DND-41 (cell line): ENCODE measurements at regions not wholly inside any gene's neighbourhood (a gene's known extent, or its start where the extent isn't known, plus 50 kb on each side); places are given as distances from the start of the nearest gene placed in this dataset.

Experiments
- ATAC-seq: fragments of 200-7000 bp; cut with Tn5 transposase; 3 replicates; pipeline ENCODE4 v1.9.1; 2021; ENCODE audit warnings: low read depth; ENCODE audit not compliant: insufficient read depth
- DNase-seq: peaks from one replicate; pipeline ENCODE4 v3.0.0-alpha.2; 2020
- H2AFZ ChIP-seq: 2 replicates; pipeline ENCODE4 v1.6.0; 2012; ENCODE audit warnings: low read depth, low read length
- H3K27ac ChIP-seq: 2 replicates; pipeline ENCODE4 v1.5.1; 2012; ENCODE audit warnings: low read length, inconsistent platforms
- H3K27me3 ChIP-seq: fragments of 200-600 bp; sonication (generic); 2 replicates; pipeline ENCODE4 v1.6.0; 2012; ENCODE audit warnings: low read length, mild to moderate bottlenecking, inconsistent platforms; ENCODE audit not compliant: insufficient read depth, poor library complexity
- H3K36me3 ChIP-seq: 2 replicates; pipeline ENCODE4 v1.5.1; 2012; ENCODE audit warnings: low read length, inconsistent platforms; ENCODE audit not compliant: insufficient read depth
- H3K4me1 ChIP-seq: 2 replicates; pipeline ENCODE4 v1.5.1; 2012; ENCODE audit warnings: mild to moderate bottlenecking, low read length; ENCODE audit not compliant: insufficient read depth
- H3K4me2 ChIP-seq: 2 replicates; pipeline ENCODE4 v1.6.0; 2012; ENCODE audit warnings: mild to moderate bottlenecking, moderate library complexity, low read length, inconsistent platforms; ENCODE audit not compliant: insufficient read depth
- H3K4me3 ChIP-seq, 2 experiments: fragments of 200-600 bp in 1 of 2; shearing (Covaris generic) in 1 of 2; 2 replicates each; pipeline ENCODE4 v1.5.1; 2012 to 2016; ENCODE audit warnings: inconsistent platforms in 2 of 2, low read length in 2 of 2, mild to moderate bottlenecking in 2 of 2, low read depth in 1 of 2, moderate library complexity in 1 of 2
- H3K79me2 ChIP-seq: 2 replicates; pipeline ENCODE4 v1.6.0; 2012; ENCODE audit warnings: low read length, inconsistent platforms; ENCODE audit not compliant: insufficient read depth
- H3K9ac ChIP-seq: 2 replicates; pipeline ENCODE4 v1.6.0; 2012; ENCODE audit warnings: low read depth, mild to moderate bottlenecking, inconsistent platforms, low read length, moderate library complexity
- H3K9me3 ChIP-seq: 2 replicates; pipeline ENCODE4 v1.5.1; 2012; ENCODE audit warnings: low read length, moderate library complexity, mild to moderate bottlenecking, inconsistent platforms; ENCODE audit not compliant: insufficient read depth, severe bottlenecking
- H4K20me1 ChIP-seq: 2 replicates; pipeline ENCODE4 v1.6.0; 2012; ENCODE audit warnings: low read length; ENCODE audit not compliant: insufficient read depth
- EZH2 ChIP-seq: IDR thresholded peaks from 3 replicates; pipeline ENCODE4 v1.6.1; 2012; ENCODE audit warnings: borderline replicate concordance, low read depth, mild to moderate bottlenecking, moderate library complexity, low read length, inconsistent platforms; ENCODE audit not compliant: severe bottlenecking
- TF ChIP-seq, protein P1 (sequence below): IDR thresholded peaks from 2 replicates; pipeline ENCODE4 v1.5.1; 2012; ENCODE audit warnings: borderline replicate concordance, low read length, moderate library complexity, mild to moderate bottlenecking; ENCODE audit not compliant: poor library complexity, severe bottlenecking; ENCODE audit errors: extremely low read depth

DNA sequence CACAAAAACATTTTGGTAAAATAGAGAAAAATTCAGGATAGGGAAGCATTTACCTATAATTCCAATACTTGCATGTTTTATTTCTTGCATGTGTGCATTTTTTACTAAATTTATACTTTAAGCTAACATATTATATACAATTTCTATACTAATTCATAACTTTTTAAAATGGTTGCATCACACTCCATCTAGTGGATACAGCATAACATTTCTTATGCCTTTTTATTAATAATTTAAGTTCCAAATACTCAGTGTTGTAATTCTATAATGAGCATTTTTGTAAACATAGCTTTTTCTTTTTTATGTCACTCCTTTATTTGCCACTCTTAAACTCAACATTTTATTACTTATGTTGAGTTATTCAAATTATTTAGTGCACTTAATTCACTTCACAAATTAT, 477.7 kb downstream of the ZBBX start:
- no peak overlapping the region for H2AFZ ChIP-seq
- H3K4me2 ChIP-seq = no peak overlapping the region
- no peaks in the 10 kb centered on the region for H3K79me2 ChIP-seq
- ATAC-seq = no peak
- H3K4me1 ChIP-seq = no peaks in the 10 kb centered on the region
- no peaks in the 10 kb centered on the region for H4K20me1 ChIP-seq
- H3K27ac ChIP-seq = no peak overlapping the region
- TF ChIP-seq EZH2 = no peak
- TF ChIP-seq, protein P1, sequence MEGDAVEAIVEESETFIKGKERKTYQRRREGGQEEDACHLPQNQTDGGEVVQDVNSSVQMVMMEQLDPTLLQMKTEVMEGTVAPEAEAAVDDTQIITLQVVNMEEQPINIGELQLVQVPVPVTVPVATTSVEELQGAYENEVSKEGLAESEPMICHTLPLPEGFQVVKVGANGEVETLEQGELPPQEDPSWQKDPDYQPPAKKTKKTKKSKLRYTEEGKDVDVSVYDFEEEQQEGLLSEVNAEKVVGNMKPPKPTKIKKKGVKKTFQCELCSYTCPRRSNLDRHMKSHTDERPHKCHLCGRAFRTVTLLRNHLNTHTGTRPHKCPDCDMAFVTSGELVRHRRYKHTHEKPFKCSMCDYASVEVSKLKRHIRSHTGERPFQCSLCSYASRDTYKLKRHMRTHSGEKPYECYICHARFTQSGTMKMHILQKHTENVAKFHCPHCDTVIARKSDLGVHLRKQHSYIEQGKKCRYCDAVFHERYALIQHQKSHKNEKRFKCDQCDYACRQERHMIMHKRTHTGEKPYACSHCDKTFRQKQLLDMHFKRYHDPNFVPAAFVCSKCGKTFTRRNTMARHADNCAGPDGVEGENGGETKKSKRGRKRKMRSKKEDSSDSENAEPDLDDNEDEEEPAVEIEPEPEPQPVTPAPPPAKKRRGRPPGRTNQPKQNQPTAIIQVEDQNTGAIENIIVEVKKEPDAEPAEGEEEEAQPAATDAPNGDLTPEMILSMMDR = no peak
- no peak overlapping the region for H3K9ac ChIP-seq
- DNase-seq = no peak
- H3K36me3 ChIP-seq = no peaks in the 10 kb centered on the region
- no peak overlapping the region for H3K4me3 ChIP-seq
- H3K9me3 ChIP-seq = no peaks in the 10 kb centered on the region
- H3K27me3 ChIP-seq = no peaks in the 10 kb centered on the region

DNA sequence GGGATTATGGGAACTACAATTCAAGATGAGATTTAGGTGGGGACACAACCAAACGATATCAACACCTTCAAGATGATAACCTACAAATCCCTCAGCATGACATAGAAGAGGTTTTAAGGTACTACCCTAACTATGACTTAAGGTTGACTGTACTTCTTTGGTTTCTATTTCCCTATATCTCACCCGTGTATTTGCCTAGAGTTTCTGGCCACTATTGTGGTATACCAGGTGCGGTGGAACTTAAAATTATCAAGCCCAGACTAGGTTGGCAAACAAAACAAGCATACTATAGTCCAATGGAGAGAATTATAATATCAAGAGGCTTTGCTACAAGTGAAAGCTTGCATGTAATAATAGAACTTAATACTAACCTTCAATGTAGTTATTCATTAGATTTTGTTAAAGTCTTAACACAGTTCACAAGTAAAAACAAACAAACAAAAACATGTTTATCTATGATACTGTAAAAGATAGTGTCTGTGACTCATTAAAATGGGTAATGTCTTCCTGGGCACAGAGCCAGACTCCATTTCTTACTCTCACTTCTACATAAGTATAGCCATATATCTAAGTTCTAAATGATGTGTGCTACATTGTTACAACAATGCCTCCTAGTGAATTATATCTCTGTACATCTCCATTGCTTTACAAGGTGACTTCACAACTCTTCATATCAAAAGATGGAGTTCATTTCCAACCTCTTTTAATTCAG, 479.1 kb downstream of the ZBBX start:
- no peaks in the 10 kb centered on the region for H3K4me1 ChIP-seq
- H3K9me3 ChIP-seq = no peaks in the 10 kb centered on the region
- no peak overlapping the region for H3K27ac ChIP-seq
- H3K79me2 ChIP-seq = no peaks in the 10 kb centered on the region
- DNase-seq = no peak
- H2AFZ ChIP-seq = no peak overlapping the region
- H4K20me1 ChIP-seq = no peaks in the 10 kb centered on the region
- no peaks in the 10 kb centered on the region for H3K27me3 ChIP-seq
- ATAC-seq = no peak
- no peak overlapping the region for H3K4me2 ChIP-seq
- H3K4me3 ChIP-seq = no peak overlapping the region
- TF ChIP-seq, protein P1 = no peak
- TF ChIP-seq EZH2 = no peak
- H3K36me3 ChIP-seq = no peaks in the 10 kb centered on the region
- no peak overlapping the region for H3K9ac ChIP-seq

DNA sequence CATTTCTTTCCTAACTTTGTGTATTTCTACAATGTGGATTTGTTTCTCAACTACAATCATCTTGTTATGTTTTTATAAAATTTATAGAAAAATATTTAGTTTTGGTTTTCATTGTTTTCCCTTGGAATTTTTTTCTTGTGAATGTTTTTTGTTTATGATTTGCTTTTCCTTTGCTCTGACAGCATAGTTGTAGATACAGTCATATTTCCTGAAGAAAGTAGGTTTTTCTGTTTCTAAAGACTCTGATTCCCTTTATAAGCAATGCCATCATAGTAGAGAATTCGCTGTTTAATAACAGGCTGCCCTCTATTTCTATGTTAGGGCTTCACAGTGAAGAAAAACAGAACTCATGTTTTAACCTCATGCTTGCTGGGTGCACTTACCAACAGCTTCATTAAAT, 482.3 kb downstream of the ZBBX start:
- H3K4me3 ChIP-seq = no peak overlapping the region
- no peaks in the 10 kb centered on the region for H3K79me2 ChIP-seq
- no peak for ATAC-seq
- no peak overlapping the region for H2AFZ ChIP-seq
- H3K9me3 ChIP-seq = no peaks in the 10 kb centered on the region
- DNase-seq = no peak
- H3K36me3 ChIP-seq = no peaks in the 10 kb centered on the region
- H3K9ac ChIP-seq = no peak overlapping the region
- TF ChIP-seq, protein P1 = no peak
- no peak for TF ChIP-seq EZH2
- H3K4me1 ChIP-seq = no peaks in the 10 kb centered on the region
- H3K4me2 ChIP-seq = no peak overlapping the region
- H3K27ac ChIP-seq = no peak overlapping the region
- no peaks in the 10 kb centered on the region for H4K20me1 ChIP-seq
- H3K27me3 ChIP-seq = no peaks in the 10 kb centered on the region
